HepG2 (cell line): ENCODE measurements at regions not wholly inside any gene's neighbourhood (a gene's known extent, or its start where the extent isn't known, plus 50 kb on each side); places are given as distances from the start of the nearest gene placed in this dataset.

Experiments
- ATAC-seq: fragments of 200-7000 bp; cut with Tn5 transposase; 3 replicates; pipeline ENCODE4 v1.9.1; 2020; ENCODE audit warnings: mild to moderate bottlenecking, moderate library complexity
- BruUV-seq: library from RNA; stranded (reverse); fragments of 400-500 nt; replicated peaks from 2 replicates; lab custom pipeline; 2021; lab: Mats Ljungman, UMichigan
- CTCF ChIA-PET: fragments of 300-600 bp; formaldehyde crosslinking; extraction: SDS; loops from one replicate; lab custom pipeline; 2021; ENCODE audit warnings: low total read pairs, inconsistent platforms, low intra/inter-chr PET ratio; lab: Yijun Ruan, JAX
- POLR2A ChIA-PET: fragments of 350-600 bp; sonication (Branson Sonifier 250); formaldehyde crosslinking; loops from one replicate; lab custom pipeline; 2020; ENCODE audit warnings: antibody characterized with exemption, inconsistent platforms; lab: Yijun Ruan, JAX
- DNase-seq: peaks from one replicate; pipeline ENCODE4 v3.0.0-alpha.2; 2015; ENCODE audit warnings: low spot score
- FAIRE-seq: peaks from 3 replicates; lab custom pipeline; 2011; peaks lifted over from hg19 to GRCh38; lab: Jason Lieb, UNC
- H2AFZ ChIP-seq: one replicate; pipeline ENCODE4 v1.6.1; 2011; ENCODE audit warnings: low read length, inconsistent platforms
- H3K27ac ChIP-seq: fragments of 300-600 bp; 3 replicates; pipeline ENCODE4 v1.8.0; 2011; ENCODE audit warnings: mixed run types, mild to moderate bottlenecking, mixed read lengths, low read length, inconsistent platforms; ENCODE audit not compliant: insufficient read depth; ENCODE audit errors: extremely low read length
- H3K27me3 ChIP-seq, 2 experiments: fragments of 200-600 bp in 1 of 2; 2 replicates in 1 of 2; 3 replicates in 1 of 2; pipeline versions ENCODE4 v1.6.0 to v1.8.0; 2011; ENCODE audit warnings: low read length in 2 of 2, mild to moderate bottlenecking in 2 of 2, moderate library complexity in 2 of 2, inconsistent platforms in 1 of 2; ENCODE audit not compliant: insufficient read depth in 2 of 2, control insufficient read depth in 1 of 2
- H3K36me3 ChIP-seq, 2 experiments: fragments of 200-600 bp in 1 of 2; replicated peaks in 1 of 2; 2 replicates in 1 of 2; 3 replicates in 1 of 2; pipeline versions ENCODE4 v1.5.1 to v1.8.0; 2011; ENCODE audit warnings: low read length in 2 of 2, inconsistent platforms in 1 of 2; ENCODE audit not compliant: insufficient read depth in 2 of 2, control insufficient read depth in 1 of 2
- H3K4me1 ChIP-seq: 2 replicates; pipeline ENCODE4 v1.5.1; 2012; ENCODE audit warnings: low read length, inconsistent platforms; ENCODE audit not compliant: insufficient read depth
- H3K4me2 ChIP-seq: 2 replicates; pipeline ENCODE4 v1.6.0; 2011; ENCODE audit warnings: low read depth, low read length, inconsistent platforms
- H3K4me3 ChIP-seq, 3 experiments: fragments of 200-600 bp in 1 of 3; sonication (generic), shearing (Covaris generic) in 1 of 3; replicated peaks in 1 of 3; 2 replicates each; pipeline ENCODE4 v1.5.1; 2011 to 2016; ENCODE audit warnings: low read length in 3 of 3, inconsistent platforms in 2 of 3, low read depth in 2 of 3, mild to moderate bottlenecking in 2 of 3, control low read depth in 1 of 3, mixed read lengths in 1 of 3; ENCODE audit not compliant: insufficient read depth in 1 of 3
- H3K79me2 ChIP-seq: one replicate; pipeline ENCODE4 v1.6.1; 2011; ENCODE audit warnings: low read length, inconsistent platforms; ENCODE audit not compliant: insufficient read depth
- H3K9ac ChIP-seq: 2 replicates; pipeline ENCODE4 v1.6.0; 2011; ENCODE audit warnings: mild to moderate bottlenecking, low read depth, low read length, inconsistent platforms; ENCODE audit not compliant: insufficient read depth
- H3K9me3 ChIP-seq: 2 replicates; pipeline ENCODE4 v1.5.1; 2012; ENCODE audit warnings: mild to moderate bottlenecking, low read length
- H4K20me1 ChIP-seq: 2 replicates; pipeline ENCODE4 v1.6.0; 2011; ENCODE audit warnings: inconsistent platforms, mild to moderate bottlenecking, low read length, moderate library complexity; ENCODE audit not compliant: insufficient read depth
- CEBPZ ChIP-seq: IDR thresholded peaks from 2 replicates; pipeline ENCODE4 v1.6.1; 2012; ENCODE audit warnings: low read length, improper control_type of control experiment
- DRAP1 ChIP-seq: IDR thresholded peaks from 2 replicates; pipeline ENCODE4 v1.6.1; 2016; ENCODE audit warnings: missing genetic modification reagents, missing compliant biosample characterization
- FOXJ3 ChIP-seq: sonication (generic); formaldehyde crosslinking; IDR thresholded peaks from 2 replicates; pipeline ENCODE4 v1.4.0; 2020; ENCODE audit warnings: missing genetic modification reagents, mild to moderate bottlenecking, borderline replicate concordance
- FOXO1 ChIP-seq: sonication (generic); formaldehyde crosslinking; IDR thresholded peaks from 2 replicates; pipeline ENCODE4 v1.4.0; 2020; ENCODE audit warnings: missing genetic modification reagents
- HIC2 ChIP-seq: sonication (generic); formaldehyde crosslinking; IDR thresholded peaks from 2 replicates; pipeline ENCODE4 v1.9.0; 2022; ENCODE audit warnings: low read depth, missing genetic modification reagents
- MYC ChIP-seq: sonication (generic); formaldehyde crosslinking; IDR thresholded peaks from 2 replicates; pipeline ENCODE4 v1.9.0; 2021; ENCODE audit warnings: missing genetic modification reagents, borderline replicate concordance
- TIGD3 ChIP-seq: sonication (generic); formaldehyde crosslinking; IDR thresholded peaks from 2 replicates; pipeline ENCODE4 v1.5.1; 2020; ENCODE audit warnings: mild to moderate bottlenecking, missing genetic modification reagents, borderline replicate concordance
- ZBTB7B ChIP-seq: sonication (generic); formaldehyde crosslinking; IDR thresholded peaks from 2 replicates; pipeline ENCODE4 v1.4.0; 2020; ENCODE audit warnings: missing genetic modification reagents
- ZBTB8A ChIP-seq: sonication (generic); formaldehyde crosslinking; IDR thresholded peaks from 2 replicates; pipeline ENCODE4 v1.4.0; 2020; ENCODE audit warnings: mild to moderate bottlenecking, low read depth, missing genetic modification reagents, borderline replicate concordance
- ZNF12 ChIP-seq: sonication (generic); formaldehyde crosslinking; IDR thresholded peaks from 2 replicates; pipeline ENCODE4 v1.5.0; 2020; ENCODE audit warnings: missing genetic modification reagents
- WGBS: methylation state at CpG from one replicate; pipeline ENCODE4 v1.1.6; 2017; ENCODE audit warnings: low lambda C conversion rate; 5-methylcytosine and 5-hydroxymethylcytosine counted together
- in situ Hi-C: cut with HindIII; loops from 2 replicates; pipeline ENCODE4 v1.10.0; 2017; ENCODE audit warnings: low pct_unique_long_range_greater_than_20kb; ENCODE audit not compliant: extremely low pct_ligation_motif_present
- intact Hi-C: fragments of 100-400 bp; cut with micrococcal nuclease; formaldehyde crosslinking; loops from one replicate; pipeline ENCODE4 v1.10.0; 2022; ENCODE audit not compliant: unreplicated experiment

GRCh38 chr17:70618641-70619040 lies 449.3 kb downstream of the KCNJ2 start:
- no peak for FAIRE-seq
- Histone ChIP-seq H3K27ac (no peak overlapping the region), H3K4me1 (no peaks in the 10 kb centered on the region), H3K27me3 (no peaks in the 10 kb centered on the region), H3K4me3 (no peak overlapping the region), H3K4me2 (no peak overlapping the region), H3K36me3 (no peaks in the 10 kb centered on the region), H3K9ac (no peak overlapping the region), H2AFZ (no peak overlapping the region), H3K79me2 (no peaks in the 10 kb centered on the region), H3K9me3 (no peaks in the 10 kb centered on the region; the same call in 1 of the 2 replicates), H4K20me1 (no peaks in the 10 kb centered on the region)
- intact Hi-C loops (no loop called here), in situ Hi-C loops (no loop called here)
- POLR2A ChIA-PET, result no interaction called here
- no peak for ATAC-seq
- CTCF ChIA-PET, result no interaction called here
- TF ChIP-seq FOXO1 (CRISPR knock-in tag) (no peak), CEBPZ (no peak), MYC (CRISPR knock-in tag) (no peak), HIC2 (CRISPR knock-in tag) (no peak), ZBTB8A (no peak), ZNF12 (CRISPR knock-in tag) (no peak), ZBTB7B (no peak), FOXJ3 (CRISPR knock-in tag) (no peak), TIGD3 (CRISPR knock-in tag) (no peak), DRAP1 (no peak)
- WGBS, result 2% methylated on average over 4 of the region's 4 CpGs
- no TSS peak for BruUV-seq
- DNase-seq, result no peak
